GM18867 (cell line): ENCODE measurements at regions not wholly inside any gene's neighbourhood (a gene's known extent, or its start where the extent isn't known, plus 50 kb on each side); places are given as distances from the start of the nearest gene placed in this dataset.
"Not testable (repeated sequence)": the region's sequence is repeated elsewhere in the genome, so short reads cannot be mapped to it uniquely, and the experiment has no call there.

Source experiments
- ATAC-seq: cut with Tn5 transposase; IDR thresholded peaks from one replicate; pipeline ENCODE4 v1.9.1; 2021; ENCODE audit warnings: mild to moderate bottlenecking, moderate library complexity; ENCODE audit not compliant: unreplicated experiment

DNA sequence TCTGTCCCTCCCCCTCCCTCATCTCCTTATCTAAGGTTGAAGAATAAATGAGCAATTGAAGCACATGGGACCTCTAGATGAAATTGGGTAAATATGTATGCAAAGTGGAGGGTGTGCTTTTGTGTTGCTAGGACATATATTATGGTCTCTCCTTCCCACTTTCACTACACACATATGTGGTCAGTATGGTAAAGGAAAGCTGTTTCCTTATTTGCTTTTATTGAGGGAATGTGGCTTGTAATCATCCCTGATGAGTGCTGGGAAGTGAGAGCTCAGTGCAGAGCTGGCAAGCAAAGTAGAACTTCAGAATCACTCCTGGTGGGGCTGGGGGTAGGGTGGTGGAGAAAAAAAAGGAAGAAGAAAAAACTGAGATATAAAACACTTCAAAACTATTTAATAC, 189.9 kb upstream of the ATP5MC3 start:
- no peak for ATAC-seq

DNA sequence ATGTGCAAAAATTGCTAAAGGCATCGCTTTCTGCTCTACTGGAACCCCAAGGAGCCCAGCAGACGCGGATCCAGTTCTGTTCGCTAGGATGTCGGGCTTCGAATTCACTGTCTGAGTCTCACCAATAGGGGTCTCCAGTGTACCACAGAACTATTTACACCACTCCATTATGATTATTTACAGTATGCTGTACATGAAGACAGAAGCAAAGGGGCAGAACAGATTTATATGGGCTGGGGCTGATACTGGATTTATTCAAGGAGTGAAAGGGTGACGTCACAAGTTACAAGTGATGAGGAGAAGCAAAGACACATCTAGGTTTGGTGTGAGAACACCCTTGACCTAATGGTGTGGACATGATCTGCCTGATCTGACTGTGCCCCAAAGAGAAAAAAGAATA, 185.3 kb upstream of the ATP5MC3 start:
- ATAC-seq = peak; percentile 85

GRCh38 chr2:175363699-175364098, 182.2 kb upstream of the ATP5MC3 start:
- no peak for ATAC-seq

DNA sequence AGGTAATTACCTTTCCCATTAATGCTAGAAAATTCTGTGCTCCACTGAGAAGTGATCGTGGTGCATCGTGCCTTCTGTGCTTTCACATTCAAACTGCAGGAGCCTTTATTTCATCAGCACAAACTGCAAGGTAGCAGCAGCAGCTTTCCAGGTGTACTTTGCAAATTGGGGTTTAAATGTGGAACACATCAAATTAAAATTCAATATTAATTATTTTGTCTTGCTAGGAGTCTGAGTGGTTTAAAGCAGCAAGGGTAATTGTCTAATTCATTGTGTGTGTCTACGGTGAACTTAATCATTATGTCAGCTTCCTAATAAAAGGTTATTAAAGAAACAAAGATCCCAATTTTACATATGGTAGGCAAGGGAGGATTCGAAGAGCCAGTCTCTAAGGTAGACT, 180.8 kb upstream of the ATP5MC3 start:
- no peak for ATAC-seq

- no peak for ATAC-seq
These were observed 178.2 kb upstream of the ATP5MC3 start for GRCh38 chr2:175359710-175360109.

GRCh38 chr2:175356901-175357300, 175.4 kb upstream of the ATP5MC3 start:
- ATAC-seq = no peak

DNA sequence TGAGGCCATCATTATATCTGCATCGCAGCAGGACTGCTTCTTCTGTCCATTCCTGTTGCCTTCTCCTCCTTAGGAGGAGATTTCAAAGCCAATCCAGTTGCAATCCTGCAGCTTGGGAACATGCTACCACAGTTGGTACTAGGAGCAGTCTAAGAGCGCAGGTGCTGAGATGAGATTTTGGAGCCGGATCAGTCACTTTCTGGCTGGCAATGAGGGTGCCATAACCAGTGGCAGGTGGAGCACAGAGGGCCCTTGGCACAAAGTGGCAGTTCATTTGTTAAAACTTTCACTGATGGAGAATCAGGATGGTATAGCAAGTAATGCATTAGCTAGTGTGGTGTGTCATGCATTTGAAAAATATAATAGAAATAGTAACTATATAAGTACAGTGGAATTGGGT, 173.7 kb upstream of the ATP5MC3 start:
- ATAC-seq = no peak

GRCh38 chr2:175353275-175353674, 171.8 kb upstream of the ATP5MC3 start:
- ATAC-seq = no peak

GRCh38 chr2:175351512-175351911, 170.0 kb upstream of the ATP5MC3 start:
- no peak for ATAC-seq

DNA sequence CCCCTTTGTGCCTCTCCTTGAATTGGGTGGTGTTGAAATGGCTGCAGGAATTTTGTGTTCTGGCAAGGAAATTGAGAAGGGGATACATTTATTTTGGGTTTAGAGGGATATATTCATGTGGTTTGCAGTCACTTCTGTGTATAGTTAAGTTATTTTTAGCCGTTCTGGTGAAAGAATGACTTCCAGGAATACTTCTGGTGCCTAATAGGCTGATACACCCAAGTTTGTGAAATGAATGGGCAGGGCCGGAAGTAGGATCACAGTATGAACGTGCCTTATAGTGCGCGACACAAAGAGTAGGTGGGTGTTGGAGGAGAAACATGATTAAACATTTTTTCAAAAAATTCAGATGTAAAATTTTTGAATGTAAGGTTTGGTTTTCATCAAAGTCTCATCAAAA, 168.6 kb upstream of the ATP5MC3 start:
- ATAC-seq = no peak

DNA sequence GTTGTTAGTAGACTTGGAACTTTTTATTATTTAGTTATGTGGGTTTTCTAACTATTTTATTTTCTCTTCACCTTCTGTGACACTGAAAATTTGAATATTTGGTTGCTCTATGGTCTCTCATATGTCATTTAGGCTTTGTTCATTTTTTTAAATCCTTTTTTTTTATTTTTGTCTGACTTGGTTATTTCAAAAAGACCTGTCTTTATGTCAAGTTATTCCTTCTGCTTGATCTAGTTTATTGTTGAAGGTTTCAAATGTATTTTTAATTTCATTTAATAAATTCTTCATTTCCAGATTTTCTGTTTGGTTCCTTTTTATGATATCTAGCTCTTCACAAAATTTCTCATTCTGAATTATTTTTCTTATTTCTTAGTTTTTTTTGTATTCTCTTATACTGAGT, 160.6 kb upstream of the ATP5MC3 start:
- ATAC-seq = no peak

- no peak for ATAC-seq
These were observed 148.7 kb upstream of the ATP5MC3 start for GRCh38 chr2:175330195-175330594.

GRCh38 chr2:175326801-175327200, 145.3 kb upstream of the ATP5MC3 start:
- ATAC-seq = no peak

- ATAC-seq = not testable (repeated sequence)
These were observed 144.7 kb upstream of the ATP5MC3 start for GRCh38 chr2:175326164-175326563.

DNA sequence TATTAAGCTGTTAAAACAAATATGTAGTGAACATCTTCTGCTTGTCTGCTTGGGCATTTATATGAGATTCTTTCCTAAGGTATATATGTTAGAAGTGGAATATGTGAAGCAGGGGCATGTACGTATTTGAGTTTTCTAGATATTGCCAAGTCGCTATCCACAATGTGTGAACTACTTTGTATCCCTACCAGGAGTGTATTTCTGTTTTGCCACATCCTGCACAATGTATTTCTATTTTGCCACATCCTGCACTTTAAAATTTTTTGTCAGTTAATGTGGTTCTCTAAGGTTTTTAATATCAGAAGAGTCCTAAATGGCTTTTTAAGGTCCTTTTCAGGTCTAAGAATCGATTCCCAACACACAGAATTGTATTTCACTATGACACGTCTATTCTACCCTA, 141.7 kb upstream of the ATP5MC3 start:
- ATAC-seq = no peak

DNA sequence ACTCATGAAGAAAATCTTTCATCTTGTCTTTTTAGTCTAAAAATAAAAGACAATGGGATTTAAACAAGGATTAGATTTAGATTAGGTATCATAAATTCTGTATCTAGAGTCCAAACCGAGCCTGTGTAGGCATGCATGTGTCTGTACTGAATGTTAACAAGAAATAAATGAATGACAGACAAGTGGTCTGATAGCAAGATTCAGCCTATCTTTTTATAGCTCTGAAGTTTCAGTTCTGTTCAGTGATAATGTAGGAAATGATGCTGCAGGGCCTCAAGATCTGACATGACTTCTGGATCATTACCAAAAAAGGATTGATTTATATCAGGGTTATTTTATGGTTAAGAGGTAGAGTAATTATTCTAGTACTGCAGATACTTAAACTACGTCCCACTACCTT, 137.0 kb upstream of the ATP5MC3 start:
- ATAC-seq = peak; percentile 73

GRCh38 chr2:175317751-175318150, 136.2 kb upstream of the ATP5MC3 start:
- no peak for ATAC-seq

GRCh38 chr2:175312137-175312536, 130.6 kb upstream of the ATP5MC3 start:
- ATAC-seq = no peak

GRCh38 chr2:175310813-175311504, 129.4 kb upstream of the ATP5MC3 start:
- peak; percentile 42 for ATAC-seq

- ATAC-seq = peak; percentile 63
These were observed 128.3 kb upstream of the ATP5MC3 start for GRCh38 chr2:175309799-175310198.

DNA sequence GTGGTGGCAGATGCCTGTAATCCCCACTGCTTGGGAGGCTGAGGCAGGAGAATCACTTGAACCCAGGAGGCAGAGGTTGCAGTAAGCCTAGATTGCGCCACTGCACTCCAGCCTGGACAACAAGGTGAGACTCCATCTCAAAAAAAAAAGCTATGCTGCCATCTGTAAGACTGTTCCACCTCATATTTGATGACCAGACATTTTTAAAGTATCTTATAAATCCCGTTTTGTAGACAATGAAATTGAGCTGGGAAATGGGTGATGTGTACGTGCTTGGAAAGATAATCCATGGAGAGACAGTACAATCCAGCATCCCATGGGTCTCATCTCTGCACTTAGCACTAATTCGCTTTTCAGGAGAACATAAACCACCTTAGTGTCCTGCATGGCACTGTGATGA, 126.5 kb upstream of the ATP5MC3 start:
- ATAC-seq = no peak

DNA sequence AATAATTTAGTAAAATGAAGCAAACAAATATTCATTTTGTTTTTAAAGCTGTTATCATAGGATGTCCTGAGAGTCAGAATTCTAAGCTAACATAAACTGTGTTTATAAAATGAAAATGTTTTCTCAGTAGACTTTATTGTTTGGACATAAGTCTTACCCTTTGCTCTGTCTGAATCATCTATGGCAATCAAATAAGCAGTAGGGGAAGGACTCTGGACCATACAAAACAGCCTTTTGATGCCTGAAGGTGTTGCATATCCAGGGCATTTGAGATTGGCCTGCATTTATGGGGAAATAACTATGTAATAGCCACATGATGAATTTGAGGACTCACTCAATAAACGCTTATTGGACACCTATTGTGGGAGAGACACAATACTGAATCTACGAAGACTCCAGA, 123.0 kb upstream of the ATP5MC3 start:
- ATAC-seq = no peak

DNA sequence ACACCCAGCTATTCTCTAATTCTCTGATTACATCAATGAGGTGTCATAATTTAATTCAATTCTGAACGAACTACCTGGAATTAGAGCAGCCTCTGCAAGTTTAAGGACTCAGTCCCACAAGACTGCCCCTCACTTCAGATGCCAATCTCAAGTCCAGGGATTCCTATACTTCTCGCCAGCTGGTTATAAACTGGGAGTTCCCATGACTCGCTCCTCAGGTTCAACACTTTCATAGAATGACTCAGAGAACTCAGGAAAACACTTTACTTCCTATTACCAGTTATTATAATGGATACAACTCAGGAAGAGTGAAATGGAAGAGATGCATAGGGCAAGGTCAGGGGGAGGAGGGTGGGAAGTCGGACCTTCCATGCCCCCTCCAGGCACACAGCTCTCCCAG, 112.3 kb upstream of the ATP5MC3 start:
- ATAC-seq = no peak
